ENCODE measurements at regions not wholly inside any gene's neighbourhood (a gene's known extent, or its start where the extent isn't known, plus 50 kb on each side); places are given as distances from the start of the nearest gene placed in this dataset.

- TF ChIP-seq, protein P1, sequence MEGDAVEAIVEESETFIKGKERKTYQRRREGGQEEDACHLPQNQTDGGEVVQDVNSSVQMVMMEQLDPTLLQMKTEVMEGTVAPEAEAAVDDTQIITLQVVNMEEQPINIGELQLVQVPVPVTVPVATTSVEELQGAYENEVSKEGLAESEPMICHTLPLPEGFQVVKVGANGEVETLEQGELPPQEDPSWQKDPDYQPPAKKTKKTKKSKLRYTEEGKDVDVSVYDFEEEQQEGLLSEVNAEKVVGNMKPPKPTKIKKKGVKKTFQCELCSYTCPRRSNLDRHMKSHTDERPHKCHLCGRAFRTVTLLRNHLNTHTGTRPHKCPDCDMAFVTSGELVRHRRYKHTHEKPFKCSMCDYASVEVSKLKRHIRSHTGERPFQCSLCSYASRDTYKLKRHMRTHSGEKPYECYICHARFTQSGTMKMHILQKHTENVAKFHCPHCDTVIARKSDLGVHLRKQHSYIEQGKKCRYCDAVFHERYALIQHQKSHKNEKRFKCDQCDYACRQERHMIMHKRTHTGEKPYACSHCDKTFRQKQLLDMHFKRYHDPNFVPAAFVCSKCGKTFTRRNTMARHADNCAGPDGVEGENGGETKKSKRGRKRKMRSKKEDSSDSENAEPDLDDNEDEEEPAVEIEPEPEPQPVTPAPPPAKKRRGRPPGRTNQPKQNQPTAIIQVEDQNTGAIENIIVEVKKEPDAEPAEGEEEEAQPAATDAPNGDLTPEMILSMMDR (IDR thresholded peaks at IDR 0.05), result no peak
- no peak for TF ChIP-seq POLR2A (IDR thresholded peaks at IDR 0.05)
Observed at GRCh38 chr3:144362126-144362525, 390.5 kb downstream of the DIPK2A start.
